COLO668 (cell line): ENCODE measurements at regions not wholly inside any gene's neighbourhood (a gene's known extent, or its start where the extent isn't known, plus 50 kb on each side); places are given as distances from the start of the nearest gene placed in this dataset.

Experiments used
- DNase-seq: peaks from one replicate; lab custom pipeline; 2025; ENCODE audit not compliant: unreplicated experiment; lab: John Stamatoyannopoulos, UW

- DNase-seq: no peak
Measured at GRCh38 chr10:118181021-118181420, 134.3 kb upstream of the RAB11FIP2 start.

DNA sequence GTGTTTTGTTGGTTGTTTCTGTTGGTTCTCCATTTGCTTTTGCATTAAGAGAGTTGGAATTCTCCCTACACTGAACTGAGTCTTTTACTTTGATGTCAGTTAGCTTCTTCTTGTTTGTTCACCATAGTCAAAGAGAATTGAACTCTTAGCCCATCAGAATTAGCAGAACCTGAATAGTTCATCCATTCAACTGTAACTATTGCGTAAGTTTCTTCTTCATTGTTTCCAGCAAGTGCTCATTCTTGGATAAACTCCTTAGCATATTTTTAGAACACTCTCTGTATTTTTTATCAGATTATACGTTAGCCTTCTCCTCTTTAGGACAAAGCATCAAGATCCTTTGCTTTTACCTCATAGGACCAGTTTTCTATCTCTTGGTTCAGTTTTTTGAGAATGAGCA, 128.4 kb upstream of the RAB11FIP2 start:
- no peak for DNase-seq

DNA sequence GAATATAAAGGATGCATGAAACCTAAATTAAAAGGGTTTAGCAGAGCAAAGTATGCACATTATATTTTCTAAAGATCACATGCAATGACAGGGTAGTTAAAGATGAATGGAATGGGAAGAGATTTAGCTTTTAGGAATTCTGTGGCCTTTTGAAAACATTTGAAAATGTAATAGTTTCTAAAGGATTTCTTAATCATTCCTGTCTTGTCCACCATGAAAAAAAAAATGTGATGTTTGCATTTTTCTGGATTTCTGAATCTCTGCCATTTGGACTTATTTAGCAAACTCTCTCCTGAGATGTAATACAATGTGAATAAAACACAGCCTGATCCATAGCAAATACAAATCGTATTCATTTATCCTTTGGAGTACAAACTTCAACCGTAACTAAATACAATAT, 126.6 kb upstream of the RAB11FIP2 start:
- DNase-seq: no peak

GRCh38 chr10:118171861-118172260, 125.1 kb upstream of the RAB11FIP2 start:
- no peak for DNase-seq

DNA sequence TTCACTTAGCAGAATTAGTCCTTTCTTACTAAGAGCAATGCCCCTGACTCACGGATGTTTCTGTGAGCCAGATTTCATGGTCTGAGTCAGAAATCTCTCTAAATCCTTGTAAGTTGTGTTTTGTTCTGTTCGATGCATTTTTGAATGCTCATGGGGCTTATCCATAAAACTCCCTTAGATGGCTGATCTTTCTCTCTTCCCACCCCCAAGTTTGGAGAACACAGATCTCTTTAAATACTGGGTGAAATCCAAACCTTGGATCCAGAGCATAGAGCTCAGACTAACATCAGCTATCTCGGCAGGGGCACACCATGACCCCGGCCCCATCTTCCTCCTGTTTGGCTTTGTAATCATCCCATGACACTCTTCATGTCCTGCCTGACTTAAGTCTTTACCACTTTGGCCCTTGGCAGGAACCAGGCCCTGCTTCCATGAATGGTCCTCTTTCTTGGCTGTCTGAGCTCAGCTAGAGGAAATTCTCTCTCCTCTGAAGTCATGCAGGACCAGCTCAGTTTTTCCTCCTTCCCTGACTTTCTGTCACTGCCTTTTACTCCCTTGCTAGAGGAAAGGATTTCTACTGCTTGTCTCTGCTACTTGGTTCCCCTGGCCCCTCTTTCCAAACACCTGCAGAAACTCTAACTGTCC, 120.4 kb upstream of the RAB11FIP2 start:
- no peak for DNase-seq

DNA sequence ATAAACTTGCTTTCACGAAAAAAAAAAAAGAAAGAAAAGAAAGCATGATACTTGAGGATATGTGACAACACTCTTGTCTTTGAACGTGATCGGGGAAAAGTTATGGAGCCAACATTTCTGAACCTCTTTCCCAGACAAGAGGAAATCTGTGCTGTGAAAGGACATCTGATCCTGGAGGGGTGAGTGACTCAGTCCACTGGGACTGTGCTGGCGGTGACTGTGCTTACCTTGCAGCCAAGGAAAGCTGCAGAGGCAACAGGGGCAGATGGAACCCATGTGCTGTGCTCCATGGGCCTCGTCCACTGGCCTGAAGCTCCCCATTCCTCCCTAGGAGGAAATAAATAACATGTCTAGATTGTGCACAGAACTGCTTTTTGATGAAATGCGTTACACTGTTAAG, 116.5 kb upstream of the RAB11FIP2 start:
- no peak for DNase-seq

DNA sequence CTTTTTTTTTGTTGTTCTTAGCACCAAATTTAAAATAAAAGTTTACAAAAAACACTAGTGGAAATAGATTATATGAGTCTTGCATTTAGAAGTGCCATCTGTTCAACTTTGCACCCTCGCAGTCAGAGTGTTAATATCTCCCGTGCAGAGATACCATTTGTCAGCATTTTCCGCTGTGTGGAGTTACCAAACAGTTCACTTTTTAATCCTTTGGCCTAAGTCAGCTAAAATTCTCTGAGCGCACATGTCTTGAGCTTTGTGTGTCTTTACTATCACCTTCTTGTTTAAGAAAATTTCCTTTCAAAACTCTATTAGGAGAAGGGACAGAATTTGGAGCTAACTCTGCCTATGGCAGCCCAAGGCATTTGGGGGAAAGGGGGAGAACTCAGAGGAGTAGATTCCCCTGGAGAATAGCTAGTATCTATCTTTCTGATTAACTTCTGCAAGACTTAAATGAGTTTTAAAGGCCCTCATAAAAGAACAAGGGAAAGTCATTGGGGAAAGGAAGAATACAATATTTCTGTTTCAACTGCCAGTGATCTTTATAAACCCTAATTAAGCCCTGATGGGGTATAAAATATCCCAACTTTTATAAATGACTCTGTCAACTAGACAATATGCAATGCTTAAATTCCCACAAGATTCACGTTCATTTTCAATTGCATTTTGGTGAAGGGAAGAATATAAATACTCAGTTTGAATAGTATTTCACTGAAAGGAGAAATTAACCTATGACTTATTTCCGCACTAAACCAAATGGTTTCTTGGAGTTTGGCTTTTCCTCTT, 114.9 kb upstream of the RAB11FIP2 start:
- DNase-seq: no peak

DNA sequence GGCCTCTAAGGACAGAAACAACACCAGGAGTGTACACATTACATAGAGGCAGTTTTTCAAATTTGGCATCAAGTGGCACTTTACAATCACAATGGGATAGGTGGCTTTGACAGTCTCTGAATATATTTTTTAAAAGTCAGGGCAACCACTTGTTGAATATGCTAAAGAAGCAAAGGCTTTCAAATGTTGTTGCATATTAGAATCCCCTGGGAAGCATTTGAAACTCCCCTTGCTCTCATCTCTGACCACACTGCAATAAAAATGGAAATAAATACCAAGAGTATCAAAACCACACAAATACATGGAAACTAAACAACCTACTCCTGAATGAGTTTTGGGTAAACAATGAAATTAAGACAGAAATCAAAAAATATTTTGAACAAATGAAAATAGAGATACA, 106.5 kb upstream of the RAB11FIP2 start:
- DNase-seq: no peak

- DNase-seq: no peak
Measured at GRCh38 chr10:118151461-118151860, 104.7 kb upstream of the RAB11FIP2 start.

DNA sequence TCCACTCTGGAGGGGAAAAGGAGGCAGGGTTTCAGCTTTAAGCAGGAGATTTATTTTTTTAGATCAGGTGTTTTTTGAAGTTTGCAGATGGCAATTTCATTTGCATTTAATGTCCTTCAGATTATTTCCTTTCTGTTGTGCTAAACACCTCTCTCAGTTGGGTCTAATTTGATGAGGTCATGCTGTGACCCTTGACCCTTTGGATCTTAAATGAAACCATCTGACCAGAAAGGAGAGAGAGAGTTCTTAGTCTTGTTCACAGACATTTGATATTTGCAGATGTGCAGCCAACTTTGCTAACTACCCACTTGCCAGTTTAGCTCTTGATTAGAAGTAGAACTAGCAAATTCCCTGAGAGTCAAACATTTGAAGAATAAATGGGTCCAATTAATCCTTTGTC, 101.5 kb upstream of the RAB11FIP2 start:
- no peak for DNase-seq

DNA sequence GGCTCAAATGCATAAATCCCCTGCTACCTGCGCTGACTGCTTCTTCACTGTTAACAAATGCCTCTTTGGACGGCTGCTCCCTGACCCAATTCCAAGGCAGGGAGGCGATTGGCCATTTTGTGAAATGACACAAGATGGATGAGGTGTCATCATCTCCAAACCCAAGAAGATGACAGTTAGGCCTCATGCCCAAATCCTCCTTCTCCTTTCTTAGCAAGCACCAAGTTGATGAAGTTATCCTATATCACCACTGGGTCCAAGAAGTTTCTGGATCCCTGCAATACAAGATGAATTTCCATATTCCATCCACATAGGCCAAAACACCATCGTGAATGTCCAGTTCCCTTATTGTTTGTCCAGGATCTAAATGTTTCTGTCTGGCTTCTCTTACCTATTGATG, 98.5 kb upstream of the RAB11FIP2 start:
- no peak for DNase-seq

- no peak for DNase-seq
Measured at GRCh38 chr10:118141471-118141870, 94.7 kb upstream of the RAB11FIP2 start.

GRCh38 chr10:118139321-118139720, 92.6 kb upstream of the RAB11FIP2 start:
- no peak for DNase-seq

GRCh38 chr10:118128675-118129074, 81.9 kb upstream of the RAB11FIP2 start:
- no peak for DNase-seq

- no peak for DNase-seq
Measured at GRCh38 chr10:118118716-118119115, 72.0 kb upstream of the RAB11FIP2 start.

- no peak for DNase-seq
Measured at GRCh38 chr10:118116715-118117449, 70.1 kb upstream of the RAB11FIP2 start.

GRCh38 chr10:118116362-118116714, 69.6 kb upstream of the RAB11FIP2 start:
- no peak for DNase-seq

GRCh38 chr10:118115701-118116100, 69.0 kb upstream of the RAB11FIP2 start:
- DNase-seq: no peak

GRCh38 chr10:118114992-118115391, 68.3 kb upstream of the RAB11FIP2 start:
- DNase-seq: no peak

DNA sequence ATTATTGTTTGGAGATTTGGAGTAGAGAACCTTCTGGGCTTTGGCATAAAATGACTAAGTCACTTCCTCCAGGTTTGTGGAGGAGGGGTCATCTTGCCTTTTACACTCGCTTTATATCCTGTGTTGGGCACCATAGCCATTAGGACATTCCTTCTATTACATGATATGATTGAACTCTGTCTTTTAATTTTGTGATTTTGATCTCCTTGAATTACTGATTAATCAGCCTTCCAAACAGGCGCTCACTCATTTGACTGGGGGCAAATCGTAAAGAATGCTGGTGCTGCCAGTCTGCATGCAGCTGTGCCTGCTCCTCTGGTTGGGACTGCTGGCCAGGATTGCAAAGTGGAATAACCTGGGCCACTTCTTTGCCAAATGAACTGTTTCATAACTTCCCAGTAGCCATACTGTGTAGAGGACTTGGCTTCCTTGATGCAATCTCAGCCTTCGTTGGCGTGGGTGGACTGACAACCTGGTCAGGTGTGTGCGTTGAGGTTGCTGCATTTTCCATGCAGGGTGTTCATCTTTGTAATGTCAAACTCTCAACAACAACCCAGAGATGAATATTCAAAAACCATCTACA, 65.9 kb upstream of the RAB11FIP2 start:
- DNase-seq: no peak

- DNase-seq: no peak
Measured at GRCh38 chr10:118110750-118111149, 64.0 kb upstream of the RAB11FIP2 start.
